ENCODE measurements at regions not wholly inside any gene's neighbourhood (a gene's known extent, or its start where the extent isn't known, plus 50 kb on each side); places are given as distances from the start of the nearest gene placed in this dataset.

DNA sequence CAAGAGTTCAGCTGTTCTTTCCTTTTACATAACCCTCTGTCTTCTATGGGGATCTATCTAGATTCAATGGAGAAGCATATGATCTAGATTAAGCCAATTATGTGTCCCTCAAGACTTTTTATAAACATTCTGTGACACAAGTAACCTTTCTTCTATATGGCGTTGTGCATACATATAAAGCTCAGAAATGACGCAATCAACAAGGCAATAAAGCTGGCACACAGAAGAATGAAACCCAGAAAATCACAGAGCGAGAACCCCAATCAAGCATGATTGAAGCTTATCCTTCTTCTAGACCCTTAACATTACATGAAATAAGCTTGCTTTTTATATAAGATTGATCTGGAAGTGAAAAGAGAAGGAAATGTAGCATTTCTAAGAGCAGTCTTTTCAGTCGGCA lies 178.9 kb downstream of the DMRTA1 start:
- no peaks in the 10 kb centered on the region for H3K4me1 ChIP-seq (ENCODE audit: control insufficient read depth, insufficient read depth, low read length)
- CTCF ChIA-PET, result no interaction called here

More for the DNA sequence above, 178.9 kb downstream of the DMRTA1 start:
- Histone ChIP-seq H2AK5ac (ENCODE audit: low read depth, low read length) (no peak overlapping the region), H3K18ac (ENCODE audit: low read depth, low read length) (no peak overlapping the region), H3K56ac (ENCODE audit: extremely low read depth, insufficient read depth, low read length) (no peak overlapping the region), H4K20me1 (ENCODE audit: insufficient read depth, low read length) (no peaks in the 10 kb centered on the region), H4K91ac (ENCODE audit: insufficient read depth, low read depth, low read length) (no peak overlapping the region), H3K14ac (replicated peaks; ENCODE audit: low read depth, low read length) (no peak overlapping the region), H4K5ac (ENCODE audit: low read depth, low read length) (no peak overlapping the region), H3K36me3 (ENCODE audit: control insufficient read depth, insufficient read depth, low read length) (no peaks in the 10 kb centered on the region), H3K4ac (ENCODE audit: low read depth, low read length) (no peak overlapping the region), H2BK120ac (ENCODE audit: low read depth, low read length) (no peak overlapping the region), H3K4me2 (ENCODE audit: low read depth, low read length) (no peak overlapping the region), H3K27ac (ENCODE audit: insufficient read depth, low read length) (no peak overlapping the region), H4K8ac (ENCODE audit: low read depth in 2 of 2, low read length in 2 of 2) (no peak overlapping the region), H3K27me3 (ENCODE audit: control insufficient read depth, insufficient read depth, low read length) (no peaks in the 10 kb centered on the region), H3K4me3 (ENCODE audit: insufficient read depth, low read depth, low read length) (no peak overlapping the region), H3K79me1 (ENCODE audit: low read depth in 1 of 2, low read length in 2 of 2) (no peaks in the 10 kb centered on the region), H2AK9ac (replicated peaks; ENCODE audit: low read depth, low read length, poor library complexity) (no peak overlapping the region), H3K9me3 (ENCODE audit: control insufficient read depth, insufficient read depth, low read length) (no peaks in the 10 kb centered on the region), H3K9ac (ENCODE audit: low read depth, low read length) (no peak overlapping the region), H2BK20ac (ENCODE audit: low read depth, low read length) (no peak overlapping the region), H3K23ac (ENCODE audit: low read depth, low read length) (no peak overlapping the region), H2BK5ac (ENCODE audit: low read depth, low read length, poor library complexity, severe bottlenecking) (no peak overlapping the region), H2AFZ (replicated peaks; ENCODE audit: low read length, poor library complexity) (no peak overlapping the region), H2BK15ac (ENCODE audit: low read depth, low read length) (no peak overlapping the region), H3K9me1 (ENCODE audit: insufficient read depth, low read length) (no peaks in the 10 kb centered on the region)
- no peak for TF ChIP-seq RAD21 (IDR thresholded peaks at IDR 0.05; ENCODE audit: low read length)
- no peak for TF ChIP-seq ELK1 (IDR thresholded peaks at IDR 0.05; ENCODE audit: borderline replicate concordance, low read depth, low read length)
- peak; percentile 71 for TF ChIP-seq CEBPB (IDR thresholded peaks at IDR 0.05; ENCODE audit: low read depth, low read length)
- TF ChIP-seq MAFK (IDR thresholded peaks at IDR 0.05; ENCODE audit: low read depth, low read length), result no peak
- TF ChIP-seq FOS (IDR thresholded peaks at IDR 0.05; ENCODE audit: low read depth, low read length), result no peak
- POLR2A ChIA-PET (ENCODE audit: unreplicated experiment), result no interaction called here
- ATAC-seq (ENCODE audit: low read depth) (no peak), DNase-seq (no peak)
- dilution Hi-C loops (cut with HindIII; ENCODE audit: low sequenced_read_pairs, unreplicated experiment) (no loop called here), intact Hi-C loops (cut with micrococcal nuclease) (no loop called here), in situ Hi-C loops (cut with MboI; ENCODE audit: low sequenced_read_pairs) (no loop called here)
- no CpG with 5 or more reads among the region's 4 CpGs for WGBS, 2 experiments (ENCODE audit: extremely low coverage in 2 of 2, insufficient read length in 1 of 2)
- no TSS peak for BruUV-seq (replicated peaks)

All from IMR-90 (cell line).